ENCODE measurements at regions not wholly inside any gene's neighbourhood (a gene's known extent, or its start where the extent isn't known, plus 50 kb on each side); places are given as distances from the start of the nearest gene placed in this dataset.

- dilution Hi-C loops (cut with MboI; ENCODE audit: extremely low pct_ligation_motif_present, low sequenced_read_pairs), result no loop called here
- no peak for FAIRE-seq
- ChIA-PET CTCF (interaction anchor here (0.6 to 1.3 kb wide), 4 partner anchors 10 to 73 kb away, joined by 3 to 4 read pairs (median 3); no protein-coding TSS in a partner anchor), POLR2A (no interaction called here)
- no peak overlapping the region for H3K4me3 ChIP-seq (replicated peaks in 1 of 3; ENCODE audit: insufficient read depth in 1 of 3, low read depth in 1 of 3, low read length in 3 of 3)
- no peak overlapping the region for H3K27ac ChIP-seq (ENCODE audit: insufficient read depth, low read depth, low read length)
- H3K9me1 ChIP-seq (replicated peaks; ENCODE audit: control insufficient read depth, extremely low read depth, insufficient read depth, low read length), result no peaks in the 10 kb centered on the region
- TF ChIP-seq POLR2AphosphoS5 (IDR thresholded peaks at IDR 0.05; ENCODE audit: insufficient read depth, low read depth, low read length) (no peak), GATA2 (IDR thresholded peaks at IDR 0.05; ENCODE audit: insufficient read depth, insufficient read length, low read depth, low read length) (no peak), EZH2 (IDR thresholded peaks at IDR 0.05; ENCODE audit: borderline replicate concordance, low read depth, low read length, severe bottlenecking) (no peak), MAX (IDR thresholded peaks at IDR 0.05; ENCODE audit: insufficient read depth, insufficient read length) (no peak), JUN (IDR thresholded peaks at IDR 0.05; ENCODE audit: borderline replicate concordance, insufficient read depth, insufficient read length, low read depth) (no peak), FOS (IDR thresholded peaks at IDR 0.05; ENCODE audit: borderline replicate concordance, insufficient read depth, low read length) (no peak), CTCF (IDR thresholded peaks at IDR 0.05; ENCODE audit: extremely low read depth in 1 of 2, insufficient read depth in 1 of 2, low read depth in 1 of 2, low read length in 2 of 2) (no peak), POLR2A (IDR thresholded peaks at IDR 0.05; ENCODE audit: low read depth, low read length) (no peak), MYC (IDR thresholded peaks at IDR 0.05; ENCODE audit: low read depth, low read length) (no peak)
- H4K20me1 ChIP-seq (replicated peaks; ENCODE audit: control insufficient read depth, extremely low read depth, insufficient read depth, low read length), result no peaks in the 10 kb centered on the region
- H3K79me2 ChIP-seq (ENCODE audit: control insufficient read depth, insufficient read depth, low read length), result no peaks in the 10 kb centered on the region
- DNase-seq (ENCODE audit: low read depth, low spot score), result no peak
- H3K27me3 ChIP-seq (ENCODE audit: control insufficient read depth in 2 of 2, insufficient read depth in 2 of 2, low read length in 2 of 2), result no peaks in the 10 kb centered on the region
- BruUV-seq (replicated peaks), result no TSS peak
- H3K4me2 ChIP-seq (ENCODE audit: insufficient read depth, low read length), result no peak overlapping the region
- H3K9ac ChIP-seq (replicated peaks; ENCODE audit: extremely low read depth, insufficient read depth, low read length), result no peak overlapping the region
- intact Hi-C loops (cut with micrococcal nuclease), result loop anchor here (5.0 kb wide), 1 partner anchor 322 kb away; no protein-coding TSS in a partner anchor
- H3K36me3 ChIP-seq (ENCODE audit: control insufficient read depth in 2 of 2, extremely low read depth in 1 of 2, insufficient read depth in 2 of 2, low read length in 2 of 2), result peaks cover 2 to 9% of the 10 kb centered on the region in 2 experiments
- no peak overlapping the region for H2AFZ ChIP-seq (ENCODE audit: low read depth, low read length)
- H3K4me1 ChIP-seq (ENCODE audit: control insufficient read depth, extremely low read depth, insufficient read depth, low read length), result peaks cover 7% of the 10 kb centered on the region
- H3K9me3 ChIP-seq (replicated peaks; ENCODE audit: control insufficient read depth, insufficient read depth, low read length), result no peaks in the 10 kb centered on the region
Measured at GRCh38 chr4:125420526-125420925, 105.8 kb downstream of the FAT4 start.
